ENCODE measurements at regions not wholly inside any gene's neighbourhood (a gene's known extent, or its start where the extent isn't known, plus 50 kb on each side); places are given as distances from the start of the nearest gene placed in this dataset.

GRCh38 chr11:105398636-105399035 lies 211.2 kb upstream of the GRIA4 start:
- Histone ChIP-seq H3K9ac (ENCODE audit: low read length) (no peak overlapping the region), H4K20me1 (ENCODE audit: insufficient read depth) (no peaks in the 10 kb centered on the region), H3K27me3 (ENCODE audit: insufficient read depth, low read length) (no peaks in the 10 kb centered on the region), H3K9me3 (ENCODE audit: control insufficient read depth in 1 of 2, insufficient read depth in 1 of 2, low read depth in 1 of 2, low read length in 2 of 2) (no peaks in the 10 kb centered on the region), H3K36me3 (ENCODE audit: control insufficient read depth in 1 of 2, insufficient read depth in 2 of 2, low read length in 2 of 2) (no peaks in the 10 kb centered on the region), H3K9me2 (ENCODE audit: insufficient read depth) (no peaks in the 10 kb centered on the region), H3K4me1 (ENCODE audit: control insufficient read depth in 1 of 2, insufficient read depth in 2 of 2, low read length in 2 of 2) (no peaks in the 10 kb centered on the region), H2AFZ (ENCODE audit: low read depth, low read length, poor library complexity, severe bottlenecking) (no peak overlapping the region), H3K79me2 (ENCODE audit: insufficient read depth, low read length) (no peaks in the 10 kb centered on the region), H3K4me3 (replicated peaks in 1 of 2; ENCODE audit: low read depth in 1 of 2, low read length in 2 of 2) (no peak overlapping the region), H3K27ac (ENCODE audit: low read depth, low read length) (no peak overlapping the region), H3K4me2 (ENCODE audit: low read length) (no peak overlapping the region)
- TF ChIP-seq SP1 (IDR thresholded peaks at IDR 0.05; ENCODE audit: low read depth) (no peak), ATF3 (IDR thresholded peaks at IDR 0.05) (no peak), POLR2A (IDR thresholded peaks at IDR 0.05; ENCODE audit: borderline replicate concordance, extremely low read depth, insufficient read depth, insufficient read length) (no peak), ELF1 (IDR thresholded peaks at IDR 0.05; ENCODE audit: borderline replicate concordance, low read depth) (no peak), EZH2phosphoT487 (IDR thresholded peaks at IDR 0.05; ENCODE audit: borderline replicate concordance) (no peak), SRF (IDR thresholded peaks at IDR 0.05; ENCODE audit: low read depth) (no peak), POLR2AphosphoS5 (IDR thresholded peaks at IDR 0.05; ENCODE audit: low read depth, low read length) (no peak), ZNF274 (IDR thresholded peaks at IDR 0.05; ENCODE audit: low read depth, low read length) (no peak), CTCF (IDR thresholded peaks at IDR 0.05 in 2 of 3, conservative IDR thresholded peaks at IDR 0.05 in 1 of 3; ENCODE audit: borderline replicate concordance in 1 of 3, insufficient read depth in 1 of 3, low read depth in 2 of 3, low read length in 2 of 3) (no peak), FOSL1 (IDR thresholded peaks at IDR 0.05; ENCODE audit: low read depth) (no peak), REST (IDR thresholded peaks at IDR 0.05; ENCODE audit: low read depth) (no peak), EGR1 (IDR thresholded peaks at IDR 0.05; ENCODE audit: low read depth) (no peak), YY1 (IDR thresholded peaks at IDR 0.05; ENCODE audit: extremely low read depth, insufficient replicate concordance, low read depth, low read length) (no peak), CEBPB (IDR thresholded peaks at IDR 0.05; ENCODE audit: low read depth) (no peak), TCF7L2 (IDR thresholded peaks at IDR 0.05; ENCODE audit: borderline replicate concordance, extremely low read depth, insufficient read depth, insufficient read length) (no peak), CBX3 (IDR thresholded peaks at IDR 0.05; ENCODE audit: low read depth) (no peak), JUND (IDR thresholded peaks at IDR 0.05) (no peak), RAD21 (IDR thresholded peaks at IDR 0.05; ENCODE audit: low read depth) (no peak), SIN3A (IDR thresholded peaks at IDR 0.05; ENCODE audit: low read depth) (no peak)
- ATAC-seq: no peak
- DNase-seq (ENCODE audit: low read depth, low spot score): no peak
- ChIA-PET RAD21 (ENCODE audit: low non-redundant PET in 1 of 2, low total read pairs in 2 of 2, uncharacterized antibody in 2 of 2, unreplicated experiment in 2 of 2) (no interaction called here), POLR2A (no interaction called here), CTCF (no interaction called here)
- BruUV-seq (replicated peaks): no TSS peak
- intact Hi-C loops (cut with micrococcal nuclease): no loop called here

All from HCT116 (cell line).